ENCODE measurements at regions not wholly inside any gene's neighbourhood (a gene's known extent, or its start where the extent isn't known, plus 50 kb on each side); places are given as distances from the start of the nearest gene placed in this dataset.

GRCh38 chr5:84859056-84859455, 474.4 kb upstream of the EDIL3 start:
- Histone ChIP-seq H3K4me3 (ENCODE audit: low read depth in 1 of 3, low read length in 3 of 3) (no peak overlapping the region), H3K27me3 (ENCODE audit: control insufficient read depth in 4 of 4, insufficient read depth in 4 of 4, low read length in 3 of 4) (no peaks in the 10 kb centered on the region), H3K9ac (ENCODE audit: low read depth in 1 of 2, low read length in 2 of 2) (no peak overlapping the region), H3K9me3 (ENCODE audit: control insufficient read depth in 4 of 4, low read length in 3 of 4) (no peaks in the 10 kb centered on the region), H3K36me3 (ENCODE audit: control insufficient read depth in 4 of 4, insufficient read depth in 3 of 4, low read depth in 1 of 4, low read length in 3 of 4) (no peaks in the 10 kb centered on the region), H3K27ac (ENCODE audit: low read depth in 1 of 2, low read length in 2 of 2) (no peak overlapping the region), H3K4me1 (ENCODE audit: control insufficient read depth in 4 of 4, insufficient read depth in 4 of 4, low read length in 3 of 4) (no peaks in the 10 kb centered on the region)
- TF ChIP-seq MAX (IDR thresholded peaks at IDR 0.05) = no peak
- TF ChIP-seq CTCF (IDR thresholded peaks at IDR 0.05; ENCODE audit: low read depth, low read length, missing input control) = no peak
- no peak for TF ChIP-seq REST (IDR thresholded peaks at IDR 0.05)
- TF ChIP-seq JUND (IDR thresholded peaks at IDR 0.05) = no peak
- TF ChIP-seq ATF3 (IDR thresholded peaks at IDR 0.05) = no peak
- TF ChIP-seq RAD21 (IDR thresholded peaks at IDR 0.05) = no peak
- TF ChIP-seq RXRA (IDR thresholded peaks at IDR 0.05) = no peak
- DNase-seq (ENCODE audit: low spot score) = no peak
- WGBS = 92% methylated on average over 1 of the region's 1 CpG

- 79% methylated on average over 1 of the region's 1 CpG for WGBS
- TF ChIP-seq JUND (IDR thresholded peaks at IDR 0.05) (no peak), HNF4A (conservative IDR thresholded peaks at IDR 0.05) (no peak), HNF4G (IDR thresholded peaks at IDR 0.05) (no peak), ATF3 (IDR thresholded peaks at IDR 0.05) (no peak)
Observed at GRCh38 chr5:84831701-84832100, 447.0 kb upstream of the EDIL3 start.

GRCh38 chr5:84830265-84830664, 445.6 kb upstream of the EDIL3 start:
- Histone ChIP-seq H3K36me3 (ENCODE audit: control insufficient read depth in 4 of 4, insufficient read depth in 3 of 4, low read depth in 1 of 4, low read length in 3 of 4) (no peaks in the 10 kb centered on the region), H3K4me3 (ENCODE audit: low read depth in 1 of 3, low read length in 3 of 3) (no peak overlapping the region), H3K9me3 (ENCODE audit: control insufficient read depth in 4 of 4, low read length in 3 of 4) (peaks cover 0 to 6% (median 0%) of the 10 kb centered on the region in 4 donors), H3K4me1 (ENCODE audit: control insufficient read depth in 4 of 4, insufficient read depth in 4 of 4, low read length in 3 of 4) (no peaks in the 10 kb centered on the region), H3K27ac (ENCODE audit: low read depth in 1 of 2, low read length in 2 of 2) (no peak overlapping the region), H3K9ac (ENCODE audit: low read depth in 1 of 2, low read length in 2 of 2) (no peak overlapping the region), H3K27me3 (ENCODE audit: control insufficient read depth in 4 of 4, insufficient read depth in 4 of 4, low read length in 3 of 4) (no peaks in the 10 kb centered on the region)
- DNase-seq (ENCODE audit: low spot score) = no peak
- TF ChIP-seq HNF4G (IDR thresholded peaks at IDR 0.05) (no peak), REST (IDR thresholded peaks at IDR 0.05) (no peak), MAX (IDR thresholded peaks at IDR 0.05) (no peak), GABPA (IDR thresholded peaks at IDR 0.05 in 1 of 2, conservative IDR thresholded peaks at IDR 0.05 in 1 of 2) (no peak), RAD21 (IDR thresholded peaks at IDR 0.05) (no peak), JUND (IDR thresholded peaks at IDR 0.05) (no peak), NR2F2 (IDR thresholded peaks at IDR 0.05) (no peak), FOXA2 (IDR thresholded peaks at IDR 0.05) (no peak), CTCF (IDR thresholded peaks at IDR 0.05; ENCODE audit: low read depth, low read length, missing input control) (no peak), FOXA1 (IDR thresholded peaks at IDR 0.05) (no peak), EGR1 (IDR thresholded peaks at IDR 0.05; ENCODE audit: low read depth in 2 of 2) (no peak)
- WGBS = 88% methylated on average over 28 of the region's 28 CpGs

More at GRCh38 chr5:84831701-84832100, 447.0 kb upstream of the EDIL3 start:
- no peak for DNase-seq (ENCODE audit: low spot score)
- H3K27ac ChIP-seq (ENCODE audit: low read depth in 1 of 2, low read length in 2 of 2) = no peak overlapping the region
- H3K4me1 ChIP-seq (ENCODE audit: control insufficient read depth in 4 of 4, insufficient read depth in 4 of 4, low read length in 3 of 4) = no peaks in the 10 kb centered on the region
- no peak overlapping the region for H3K9ac ChIP-seq (ENCODE audit: low read depth in 1 of 2, low read length in 2 of 2)
- H3K36me3 ChIP-seq (ENCODE audit: control insufficient read depth in 4 of 4, insufficient read depth in 3 of 4, low read depth in 1 of 4, low read length in 3 of 4) = no peaks in the 10 kb centered on the region
- peaks cover 0 to 6% (median 0%) of the 10 kb centered on the region in 4 donors for H3K9me3 ChIP-seq (ENCODE audit: control insufficient read depth in 4 of 4, low read length in 3 of 4)
- no peaks in the 10 kb centered on the region for H3K27me3 ChIP-seq (ENCODE audit: control insufficient read depth in 4 of 4, insufficient read depth in 4 of 4, low read length in 3 of 4)
- no peak overlapping the region for H3K4me3 ChIP-seq (ENCODE audit: low read depth in 1 of 3, low read length in 3 of 3)

All from liver (tissue), 8 donors.